Neural cell (in vitro differentiated cells): ENCODE measurements at regions not wholly inside any gene's neighbourhood (a gene's known extent, or its start where the extent isn't known, plus 50 kb on each side); places are given as distances from the start of the nearest gene placed in this dataset.
"Not testable (repeated sequence)": the region's sequence is repeated elsewhere in the genome, so short reads cannot be mapped to it uniquely, and the experiment has no call there.

Source experiments
- H2AFZ ChIP-seq: fragments of 200-600, 300-800 bp; sonication (generic), shearing (Covaris generic); 2 replicates; pipeline ENCODE4 v1.6.0; 2014; ENCODE audit warnings: low read depth, mild to moderate bottlenecking, antibody characterized with exemption, low read length, moderate library complexity
- H3F3A ChIP-seq: fragments of 200-600 bp; shearing (Covaris generic); 2 replicates; pipeline ENCODE4 v1.6.1; 2016; ENCODE audit warnings: mild to moderate bottlenecking, moderate library complexity, mixed read lengths, antibody characterized with exemption, low read length; ENCODE audit not compliant: insufficient read depth, poor library complexity, severe bottlenecking
- H3K27ac ChIP-seq: fragments of 200-600, 300-800 bp; sonication (generic), shearing (Covaris generic); 2 replicates; pipeline ENCODE4 v1.5.1; 2014; ENCODE audit warnings: mild to moderate bottlenecking, low read length, moderate library complexity
- H3K27me3 ChIP-seq: fragments of 300-800, 200-600 bp; sonication (generic), shearing (Covaris generic); 2 replicates; pipeline ENCODE4 v1.6.0; 2014; ENCODE audit warnings: mild to moderate bottlenecking, low read depth, low read length, moderate library complexity; ENCODE audit not compliant: insufficient read depth
- H3K36me3 ChIP-seq: fragments of 300-800, 200-600 bp; sonication (generic), shearing (Covaris generic); 2 replicates; pipeline ENCODE4 v1.5.1; 2014; ENCODE audit warnings: mild to moderate bottlenecking, antibody characterized with exemption, low read length, moderate library complexity; ENCODE audit not compliant: insufficient read depth
- H3K4me2 ChIP-seq: fragments of 300-800, 200-600 bp; sonication (generic), shearing (Covaris generic); 2 replicates; pipeline ENCODE4 v1.6.0; 2014; ENCODE audit warnings: mild to moderate bottlenecking, low read length
- H3K4me3 ChIP-seq: fragments of 300-800, 200-600 bp; sonication (generic), shearing (Covaris generic); 2 replicates; pipeline ENCODE4 v1.5.1; 2014; ENCODE audit warnings: mild to moderate bottlenecking, low read length, moderate library complexity
- H3K79me2 ChIP-seq: fragments of 200-600 bp; shearing (Covaris generic); replicated peaks from 2 replicates; pipeline ENCODE4 v1.6.0; 2014; ENCODE audit warnings: mild to moderate bottlenecking, low read length, moderate library complexity; ENCODE audit not compliant: insufficient read depth
- H3K9ac ChIP-seq: fragments of 300-800, 200-600 bp; sonication (generic), shearing (Covaris generic); 2 replicates; pipeline ENCODE4 v1.6.1; 2016; ENCODE audit warnings: mild to moderate bottlenecking, low read length, mixed read lengths
- H3K9me2 ChIP-seq: fragments of 200-600 bp; shearing (Covaris generic); 2 replicates; pipeline ENCODE4 v1.6.1; 2016; ENCODE audit warnings: mild to moderate bottlenecking, low read length, mixed read lengths; ENCODE audit not compliant: insufficient read depth
- H3K9me3 ChIP-seq: fragments of 200-600, 300-800 bp; sonication (generic), shearing (Covaris generic); 2 replicates; pipeline ENCODE4 v1.6.1; 2016; ENCODE audit warnings: mild to moderate bottlenecking, mixed run types, low read length, moderate library complexity, mixed read lengths
- H4K20me1 ChIP-seq: fragments of 200-600 bp; shearing (Covaris generic); 2 replicates; pipeline ENCODE4 v1.6.1; 2016; ENCODE audit warnings: mild to moderate bottlenecking, mixed run types; ENCODE audit not compliant: insufficient read depth
- CTCF ChIP-seq: fragments of 450-650 bp; IDR thresholded peaks from 2 replicates; pipeline ENCODE4 v1.5.1; 2014; ENCODE audit warnings: antibody characterized with exemption, mild to moderate bottlenecking, moderate library complexity; ENCODE audit not compliant: poor library complexity, severe bottlenecking
- EP300 ChIP-seq: fragments of 450-650 bp; conservative IDR thresholded peaks from 2 replicates; pipeline ENCODE4 v1.6.1; 2014; ENCODE audit warnings: antibody characterized with exemption, mild to moderate bottlenecking, moderate library complexity; ENCODE audit not compliant: poor library complexity, severe bottlenecking
- EZH2 ChIP-seq: fragments of 200-600, 300-800 bp; shearing (Covaris generic), sonication (generic); IDR thresholded peaks from 2 replicates; pipeline ENCODE4 v1.6.1; 2014; ENCODE audit warnings: antibody characterized with exemption, low read length, borderline replicate concordance, mild to moderate bottlenecking; ENCODE audit not compliant: insufficient read depth, poor library complexity, severe bottlenecking
- MXI1 ChIP-seq: fragments of 450-650 bp; conservative IDR thresholded peaks from 2 replicates; pipeline ENCODE4 v1.6.1; 2014; ENCODE audit warnings: antibody characterized with exemption, mild to moderate bottlenecking; ENCODE audit not compliant: poor library complexity, severe bottlenecking
- POLR2AphosphoS5 ChIP-seq: IDR thresholded peaks from 2 replicates; pipeline ENCODE4 v1.6.1; 2012
- RAD21 ChIP-seq: fragments of 450-650 bp; conservative IDR thresholded peaks from 2 replicates; pipeline ENCODE4 v1.6.1; 2014; ENCODE audit warnings: antibody characterized with exemption, mild to moderate bottlenecking, moderate library complexity
- REST ChIP-seq: IDR thresholded peaks from 2 replicates; pipeline ENCODE4 v1.6.1; 2012; ENCODE audit warnings: borderline replicate concordance
- SMC3 ChIP-seq: fragments of 450-650 bp; conservative IDR thresholded peaks from 2 replicates; pipeline ENCODE4 v1.6.1; 2014; ENCODE audit warnings: antibody characterized with exemption, mild to moderate bottlenecking, moderate library complexity; ENCODE audit not compliant: poor library complexity
- TAF1 ChIP-seq: IDR thresholded peaks from 2 replicates; pipeline ENCODE4 v1.6.1; 2012; ENCODE audit warnings: low read depth

GRCh38 chr6:82549480-82549879 is 185.9 kb downstream of the TPBG start:
- H3K79me2 ChIP-seq, H3K4me3 ChIP-seq, H3K27me3 ChIP-seq, H3K27ac ChIP-seq, H3F3A ChIP-seq, H3K4me2 ChIP-seq, H3K9me3 ChIP-seq, H3K36me3 ChIP-seq, H4K20me1 ChIP-seq, H2AFZ ChIP-seq, H3K9ac ChIP-seq, H3K9me2 ChIP-seq: not testable (repeated sequence)

- H3F3A ChIP-seq, H3K27ac ChIP-seq, H3K9me2 ChIP-seq, H3K27me3 ChIP-seq, H3K36me3 ChIP-seq, H3K79me2 ChIP-seq, H3K9ac ChIP-seq, H4K20me1 ChIP-seq, H2AFZ ChIP-seq, H3K4me2 ChIP-seq, H3K4me3 ChIP-seq, H3K9me3 ChIP-seq: not testable (repeated sequence)
These were observed 187.7 kb downstream of the TPBG start for GRCh38 chr6:82551311-82551710.

- no peaks in the 10 kb centered on the region for H3K9me2 ChIP-seq
- H3F3A ChIP-seq, result no peaks in the 10 kb centered on the region
- H3K9ac ChIP-seq, result no peak overlapping the region
- no peak overlapping the region for H3K27ac ChIP-seq
- no peaks in the 10 kb centered on the region for H3K27me3 ChIP-seq
- no peak for TF ChIP-seq SMC3
- no peak for TF ChIP-seq MXI1
- TF ChIP-seq EZH2, result no peak
- no peak for TF ChIP-seq TAF1
- no peak overlapping the region for H3K4me3 ChIP-seq
- no peak overlapping the region for H2AFZ ChIP-seq
- H3K9me3 ChIP-seq, result no peaks in the 10 kb centered on the region
- H3K79me2 ChIP-seq, result no peaks in the 10 kb centered on the region
- no peak overlapping the region for H3K4me2 ChIP-seq
- no peaks in the 10 kb centered on the region for H4K20me1 ChIP-seq
- H3K36me3 ChIP-seq, result no peaks in the 10 kb centered on the region
These were observed 188.2 kb downstream of the TPBG start for GRCh38 chr6:82551831-82552230.

- Histone ChIP-seq H2AFZ (no peak overlapping the region), H3K36me3 (no peaks in the 10 kb centered on the region), H3K4me2 (no peak overlapping the region)
These were observed 190.4 kb downstream of the TPBG start for GRCh38 chr6:82553863-82554531.

More at GRCh38 chr6:82553863-82554531, 190.4 kb downstream of the TPBG start:
- Histone ChIP-seq H3K9me3 (no peaks in the 10 kb centered on the region), H4K20me1 (no peaks in the 10 kb centered on the region), H3K27me3 (no peaks in the 10 kb centered on the region), H3K9ac (no peak overlapping the region), H3K27ac (no peak overlapping the region), H3F3A (no peaks in the 10 kb centered on the region), H3K9me2 (no peaks in the 10 kb centered on the region), H3K4me3 (no peak overlapping the region), H3K79me2 (no peaks in the 10 kb centered on the region)
- TF ChIP-seq EP300 (no peak), EZH2 (no peak), SMC3 (no peak), REST (no peak), RAD21 (no peak), POLR2AphosphoS5 (no peak), MXI1 (no peak), TAF1 (no peak), CTCF (no peak)
